Coronary artery (tissue), 2 donors: ENCODE measurements at regions not wholly inside any gene's neighbourhood (a gene's known extent, or its start where the extent isn't known, plus 50 kb on each side); places are given as distances from the start of the nearest gene placed in this dataset.

Source experiments
- DNase-seq: peaks from one replicate; pipeline ENCODE4 v3.0.0-alpha.2; 2017; ENCODE audit warnings: low spot score
- H3K27ac ChIP-seq, 2 donors: fragments of 200-600 bp; sonication (generic); one replicate each; pipeline ENCODE4 v1.5.1; 2016 to 2019
- H3K4me3 ChIP-seq: fragments of 200-600 bp; sonication (generic); 2 replicates; pipeline ENCODE4 v1.5.1; 2016; ENCODE audit warnings: mild to moderate bottlenecking, moderate library complexity
- TF ChIP-seq, protein P1 (sequence below): fragments of 200-600 bp; sonication (generic); IDR thresholded peaks from one replicate; pipeline ENCODE4 v1.5.1; 2019; ENCODE audit warnings: antibody characterized with exemption

DNA sequence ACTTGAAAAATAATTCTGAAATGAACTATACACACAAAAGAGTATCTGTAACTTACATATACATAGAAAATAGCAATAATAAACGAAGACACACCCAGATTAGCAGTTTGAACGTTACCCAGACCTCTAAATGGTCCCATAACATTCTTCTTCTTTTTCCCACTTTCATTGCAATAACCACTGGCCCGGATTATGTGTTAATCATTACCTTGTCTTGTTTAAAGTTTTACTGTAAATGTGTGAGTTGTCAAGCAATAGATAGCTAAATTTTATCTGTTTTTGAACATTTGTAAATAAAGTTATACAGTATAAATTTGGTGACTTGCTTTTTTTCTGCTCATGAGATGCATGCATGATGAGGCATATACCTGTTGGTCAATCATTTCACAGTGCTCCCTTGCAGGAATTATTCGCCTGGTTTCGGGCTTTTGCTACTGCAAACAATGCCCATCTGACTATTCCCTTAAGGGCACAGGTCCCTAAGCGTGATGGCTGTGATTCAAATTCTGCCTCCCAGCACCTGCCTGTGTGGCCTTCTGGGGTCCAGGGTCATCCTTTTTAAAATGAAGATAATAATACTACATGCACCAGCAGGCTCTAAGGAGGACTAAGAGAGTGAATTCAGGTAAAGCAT lies 66.1 kb downstream of the GADD45G start:
- TF ChIP-seq, protein P1, sequence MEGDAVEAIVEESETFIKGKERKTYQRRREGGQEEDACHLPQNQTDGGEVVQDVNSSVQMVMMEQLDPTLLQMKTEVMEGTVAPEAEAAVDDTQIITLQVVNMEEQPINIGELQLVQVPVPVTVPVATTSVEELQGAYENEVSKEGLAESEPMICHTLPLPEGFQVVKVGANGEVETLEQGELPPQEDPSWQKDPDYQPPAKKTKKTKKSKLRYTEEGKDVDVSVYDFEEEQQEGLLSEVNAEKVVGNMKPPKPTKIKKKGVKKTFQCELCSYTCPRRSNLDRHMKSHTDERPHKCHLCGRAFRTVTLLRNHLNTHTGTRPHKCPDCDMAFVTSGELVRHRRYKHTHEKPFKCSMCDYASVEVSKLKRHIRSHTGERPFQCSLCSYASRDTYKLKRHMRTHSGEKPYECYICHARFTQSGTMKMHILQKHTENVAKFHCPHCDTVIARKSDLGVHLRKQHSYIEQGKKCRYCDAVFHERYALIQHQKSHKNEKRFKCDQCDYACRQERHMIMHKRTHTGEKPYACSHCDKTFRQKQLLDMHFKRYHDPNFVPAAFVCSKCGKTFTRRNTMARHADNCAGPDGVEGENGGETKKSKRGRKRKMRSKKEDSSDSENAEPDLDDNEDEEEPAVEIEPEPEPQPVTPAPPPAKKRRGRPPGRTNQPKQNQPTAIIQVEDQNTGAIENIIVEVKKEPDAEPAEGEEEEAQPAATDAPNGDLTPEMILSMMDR, result no peak
- DNase-seq, result no peak
- H3K27ac ChIP-seq, result no peak overlapping the region
- no peak overlapping the region for H3K4me3 ChIP-seq

- Histone ChIP-seq H3K4me3 (no peak overlapping the region), H3K27ac (no peak overlapping the region)
- DNase-seq, result no peak
- TF ChIP-seq, protein P1, result no peak
Measured at GRCh38 chr9:89674667-89675057, 69.8 kb downstream of the GADD45G start.

DNA sequence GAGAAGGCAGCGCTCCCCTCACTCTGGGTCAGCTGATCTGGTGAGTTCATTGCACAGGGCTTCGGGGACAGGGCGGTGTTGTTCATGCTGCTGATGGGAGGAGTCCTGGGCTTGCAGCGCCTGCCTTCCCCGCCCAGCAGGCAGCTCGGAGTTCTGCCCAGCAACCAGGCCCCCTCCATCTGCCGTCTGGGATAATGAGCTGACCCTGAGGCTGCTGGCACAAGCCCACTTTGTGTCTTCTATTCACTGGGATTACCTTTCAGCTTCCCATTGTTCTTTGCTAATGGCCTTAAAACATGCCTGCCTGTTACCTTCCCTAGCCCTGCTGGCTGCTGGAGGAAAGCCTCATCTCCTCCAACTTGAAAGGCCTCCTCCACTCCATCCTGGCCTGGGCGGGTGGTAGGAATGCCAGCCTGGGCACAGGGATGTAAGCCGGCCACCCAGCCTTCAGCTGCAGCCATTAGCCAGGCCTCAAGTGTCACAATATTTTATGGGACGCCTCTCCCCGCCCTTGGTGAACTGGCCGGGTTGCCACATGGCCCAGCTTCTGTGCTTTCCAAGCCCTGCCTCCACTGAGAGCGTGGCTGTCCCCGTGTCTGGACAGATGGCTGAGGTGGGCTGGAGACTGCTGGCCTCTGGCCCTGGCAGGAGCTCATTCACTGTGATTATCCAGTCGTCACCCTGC lies 70.4 kb downstream of the GADD45G start:
- H3K4me3 ChIP-seq, result no peak overlapping the region
- no peak overlapping the region for H3K27ac ChIP-seq
- no peak for DNase-seq
- TF ChIP-seq, protein P1, result no peak

GRCh38 chr9:89676281-89676680 lies 71.5 kb downstream of the GADD45G start:
- no peak for DNase-seq
- no peak overlapping the region for H3K4me3 ChIP-seq
- no peak overlapping the region for H3K27ac ChIP-seq
- TF ChIP-seq, protein P1, result no peak

- DNase-seq, result no peak
- Histone ChIP-seq H3K27ac (no peak overlapping the region), H3K4me3 (no peak overlapping the region)
- TF ChIP-seq, protein P1, result no peak
Measured at GRCh38 chr9:89677702-89678395, 73.0 kb downstream of the GADD45G start.

DNA sequence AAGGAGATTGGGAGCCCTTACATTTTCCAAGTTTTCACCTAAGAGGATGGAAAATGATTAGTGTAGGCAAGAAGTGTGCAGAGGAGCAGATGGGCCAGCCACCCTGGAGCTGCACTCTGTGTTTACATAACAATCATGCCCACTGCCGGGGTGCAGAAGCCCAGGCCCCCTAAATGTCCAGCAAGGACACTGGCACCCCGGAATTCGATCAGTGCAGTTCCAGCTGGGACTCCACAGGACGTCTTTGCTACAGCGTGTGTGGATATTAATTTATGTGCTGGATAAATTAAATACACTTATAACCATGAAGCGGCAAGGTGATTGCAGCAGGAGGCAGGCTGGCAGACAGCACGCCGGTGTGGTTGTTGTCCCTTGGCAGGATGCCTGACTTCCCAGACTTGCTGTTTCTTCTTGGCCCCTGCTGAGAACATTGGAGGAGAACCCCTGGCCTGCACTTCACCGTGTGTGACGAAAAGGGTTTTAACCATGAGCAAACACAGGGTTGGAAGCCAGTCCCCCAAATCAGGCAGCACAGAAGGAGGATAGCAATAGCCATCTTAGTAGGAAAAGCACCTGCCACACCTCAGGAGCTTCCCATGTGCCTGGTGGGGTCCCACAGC lies 73.7 kb downstream of the GADD45G start:
- TF ChIP-seq, protein P1, result no peak
- no peak for DNase-seq
- H3K4me3 ChIP-seq, result no peak overlapping the region
- H3K27ac ChIP-seq, result no peak overlapping the region
